Naive thymus-derived CD8-positive, alpha-beta T cell (primary cell): ENCODE measurements at regions not wholly inside any gene's neighbourhood (a gene's known extent, or its start where the extent isn't known, plus 50 kb on each side); places are given as distances from the start of the nearest gene placed in this dataset.

Source experiments
- ATAC-seq, 2 donors: fragments of 150-1000 bp; cut with Tn5 transposase in 1 of 2; sonication (Bioruptor Pico), chemical (Tn5 transposase) in 1 of 2; 1 replicate in 1 of 2; 2 replicates in 1 of 2; pipeline ENCODE4 v1.10.0; 2021; ENCODE audit warnings: mild to moderate bottlenecking in 2 of 2, moderate library complexity in 2 of 2
- POLR2A ChIA-PET: fragments of 350-600 bp; sonication (Branson Sonifier 250); formaldehyde crosslinking; loops from one replicate; lab custom pipeline; 2021; ENCODE audit warnings: antibody characterized with exemption; lab: Charles Lee
- DNase-seq, 10 donors: peaks; one replicate each; pipeline versions ENCODE4 v3.0.0 to v3.0.0-alpha.2; 2020 to 2022
- H3K27ac Mint-ChIP-seq, 10 donors: one replicate each; pipeline ENCODE4 v1.8.0; 2020 to 2022; ENCODE audit warnings: mild to moderate bottlenecking in 10 of 10, mixed read lengths in 10 of 10, moderate library complexity in 4 of 10, inconsistent platforms in 1 of 10
- H3K27me3 Mint-ChIP-seq, 5 donors: one replicate each; pipeline ENCODE4 v1.8.0; 2021 to 2022; ENCODE audit warnings: mixed read lengths in 5 of 5
- H3K36me3 Mint-ChIP-seq, 3 donors: one replicate each; pipeline ENCODE4 v1.8.0; 2020 to 2022; ENCODE audit warnings: mixed read lengths in 3 of 3, mild to moderate bottlenecking in 2 of 3, inconsistent platforms in 1 of 3
- H3K4me1 Mint-ChIP-seq, 4 donors: one replicate each; pipeline ENCODE4 v1.8.0; 2021 to 2022; ENCODE audit warnings: mixed read lengths in 4 of 4
- H3K4me3 Mint-ChIP-seq, 10 donors: one replicate each; pipeline ENCODE4 v1.8.0; 2020 to 2022; ENCODE audit warnings: mild to moderate bottlenecking in 10 of 10, mixed read lengths in 10 of 10, moderate library complexity in 6 of 10, inconsistent platforms in 1 of 10
- H3K9me3 Mint-ChIP-seq, 9 donors: one replicate each; pipeline ENCODE4 v1.8.0; 2020 to 2022; ENCODE audit warnings: mixed read lengths in 9 of 9, mild to moderate bottlenecking in 3 of 9, inconsistent platforms in 1 of 9, moderate library complexity in 1 of 9

DNA sequence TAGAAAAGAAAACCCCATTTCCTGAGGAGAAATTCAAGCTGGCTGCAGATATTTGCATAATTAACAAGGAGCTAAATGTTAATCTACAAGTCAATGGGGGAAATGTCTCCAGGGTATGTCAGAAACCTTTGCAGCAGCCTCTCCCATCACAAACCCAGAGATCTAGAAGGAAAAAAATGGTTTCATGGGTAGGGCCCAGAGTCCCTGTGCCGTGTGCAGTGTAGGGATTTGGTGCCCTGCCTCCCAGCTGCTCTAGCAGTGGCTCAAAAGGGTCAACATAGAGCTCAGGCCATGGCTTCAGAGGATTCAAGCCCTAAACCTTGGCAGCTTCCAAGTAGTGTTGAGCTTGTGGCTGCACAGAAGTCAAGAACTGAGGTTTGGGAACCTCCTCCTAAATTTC is 290.2 kb upstream of the TMEFF2 start:
- Mint-ChIP-seq H3K27me3 (peaks cover 0 to 9% (median 0%) of the 10 kb centered on the region in 5 donors), H3K36me3 (no peaks in the 10 kb centered on the region), H3K4me3 (no peak overlapping the region), H3K9me3 (peaks cover 0 to 23% (median 3%) of the 10 kb centered on the region in 9 donors), H3K4me1 (no peaks in the 10 kb centered on the region), H3K27ac (no peak overlapping the region)
- POLR2A ChIA-PET, result no interaction called here
- DNase-seq, result no peak
- no peak for ATAC-seq

DNA sequence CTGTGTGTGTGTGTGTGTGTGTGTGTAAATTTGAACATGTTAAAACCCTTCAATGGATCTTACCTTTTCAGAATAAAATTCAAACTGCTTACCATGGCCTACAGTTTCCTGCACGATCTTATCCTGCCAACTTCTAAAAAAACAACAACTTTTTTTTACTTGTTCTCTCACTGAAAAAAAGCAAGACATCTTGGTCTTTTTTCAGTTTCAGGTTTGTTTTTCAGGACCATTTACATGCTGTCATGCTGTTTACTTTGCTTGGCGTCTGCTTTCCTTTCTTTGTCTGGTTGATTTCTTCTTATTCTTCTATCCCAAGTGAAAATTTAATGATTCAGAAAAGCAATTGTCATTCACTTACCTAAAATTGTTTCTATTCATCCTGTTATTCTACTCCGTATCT is 286.3 kb upstream of the TMEFF2 start:
- H3K4me1 Mint-ChIP-seq, result no peaks in the 10 kb centered on the region
- H3K4me3 Mint-ChIP-seq, result no peak overlapping the region
- H3K9me3 Mint-ChIP-seq, result peaks cover 0 to 18% (median 0%) of the 10 kb centered on the region in 9 donors
- no peaks in the 10 kb centered on the region for H3K36me3 Mint-ChIP-seq
- peaks cover 0 to 6% (median 0%) of the 10 kb centered on the region in 5 donors for H3K27me3 Mint-ChIP-seq
- no peak overlapping the region for H3K27ac Mint-ChIP-seq
- no peak for DNase-seq
- ATAC-seq, result no peak
- POLR2A ChIA-PET, result no interaction called here

DNA sequence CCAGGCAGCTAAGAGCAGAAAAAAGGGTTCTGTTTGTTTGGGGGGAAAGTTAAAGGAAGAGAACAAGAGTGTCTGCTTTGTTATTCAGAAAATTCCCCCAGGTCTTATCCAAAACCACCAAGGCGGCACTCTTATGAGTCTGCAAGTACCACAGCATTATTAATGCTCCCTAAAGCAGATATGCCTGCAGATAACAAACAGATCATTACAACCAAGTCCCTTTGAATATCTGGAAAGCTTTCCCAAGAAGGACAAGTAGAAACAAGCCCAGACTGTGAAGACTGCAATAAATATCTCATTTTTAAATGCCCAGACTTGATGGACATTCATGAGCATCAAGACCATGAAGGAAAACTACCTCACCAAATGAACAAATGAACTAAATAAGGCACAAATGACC is 278.6 kb upstream of the TMEFF2 start:
- H3K9me3 Mint-ChIP-seq, result peaks cover 4 to 28% (median 11%) of the 10 kb centered on the region in 9 donors
- POLR2A ChIA-PET, result no interaction called here
- H3K27ac Mint-ChIP-seq, result no peak overlapping the region
- no peaks in the 10 kb centered on the region for H3K27me3 Mint-ChIP-seq
- H3K4me1 Mint-ChIP-seq, result no peaks in the 10 kb centered on the region
- H3K36me3 Mint-ChIP-seq, result peaks cover 0 to 4% (median 0%) of the 10 kb centered on the region in 3 donors
- ATAC-seq, result no peak
- no peak for DNase-seq
- no peak overlapping the region for H3K4me3 Mint-ChIP-seq

- ATAC-seq (no peak), DNase-seq (no peak)
- POLR2A ChIA-PET, result no interaction called here
- no peaks in the 10 kb centered on the region for H3K4me1 Mint-ChIP-seq
- no peaks in the 10 kb centered on the region for H3K27me3 Mint-ChIP-seq
- H3K9me3 Mint-ChIP-seq, result peaks cover 4 to 28% (median 11%) of the 10 kb centered on the region in 9 donors
- H3K36me3 Mint-ChIP-seq, result peaks cover 0 to 4% (median 0%) of the 10 kb centered on the region in 3 donors
- no peak overlapping the region for H3K4me3 Mint-ChIP-seq
- H3K27ac Mint-ChIP-seq, result no peak overlapping the region
Measured at GRCh38 chr2:192471982-192472381, 277.2 kb upstream of the TMEFF2 start.

DNA sequence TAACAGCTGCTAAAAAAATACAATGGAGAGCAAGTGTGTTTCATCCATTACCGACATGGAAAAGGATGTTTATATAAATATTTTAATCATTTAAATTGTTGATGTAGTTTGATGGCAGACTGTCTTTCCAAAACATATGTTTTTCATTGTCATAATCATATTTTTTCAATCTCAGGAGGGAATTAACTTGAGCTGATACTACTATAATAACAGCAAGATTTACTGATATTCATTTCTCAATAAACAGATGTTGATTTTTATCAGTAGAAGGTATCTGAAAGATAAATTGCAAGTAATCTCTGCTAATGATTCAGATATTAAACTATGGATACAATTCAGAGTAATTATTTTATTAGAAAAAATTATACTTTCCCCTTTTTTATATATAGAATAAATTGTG is 274.9 kb upstream of the TMEFF2 start:
- Mint-ChIP-seq H3K27me3 (no peaks in the 10 kb centered on the region), H3K4me1 (no peaks in the 10 kb centered on the region), H3K27ac (no peak overlapping the region), H3K9me3 (peaks cover 3 to 28% (median 11%) of the 10 kb centered on the region in 9 donors), H3K4me3 (no peak overlapping the region), H3K36me3 (peaks cover 0 to 4% (median 0%) of the 10 kb centered on the region in 3 donors)
- DNase-seq, result no peak
- POLR2A ChIA-PET, result no interaction called here
- ATAC-seq, result no peak

DNA sequence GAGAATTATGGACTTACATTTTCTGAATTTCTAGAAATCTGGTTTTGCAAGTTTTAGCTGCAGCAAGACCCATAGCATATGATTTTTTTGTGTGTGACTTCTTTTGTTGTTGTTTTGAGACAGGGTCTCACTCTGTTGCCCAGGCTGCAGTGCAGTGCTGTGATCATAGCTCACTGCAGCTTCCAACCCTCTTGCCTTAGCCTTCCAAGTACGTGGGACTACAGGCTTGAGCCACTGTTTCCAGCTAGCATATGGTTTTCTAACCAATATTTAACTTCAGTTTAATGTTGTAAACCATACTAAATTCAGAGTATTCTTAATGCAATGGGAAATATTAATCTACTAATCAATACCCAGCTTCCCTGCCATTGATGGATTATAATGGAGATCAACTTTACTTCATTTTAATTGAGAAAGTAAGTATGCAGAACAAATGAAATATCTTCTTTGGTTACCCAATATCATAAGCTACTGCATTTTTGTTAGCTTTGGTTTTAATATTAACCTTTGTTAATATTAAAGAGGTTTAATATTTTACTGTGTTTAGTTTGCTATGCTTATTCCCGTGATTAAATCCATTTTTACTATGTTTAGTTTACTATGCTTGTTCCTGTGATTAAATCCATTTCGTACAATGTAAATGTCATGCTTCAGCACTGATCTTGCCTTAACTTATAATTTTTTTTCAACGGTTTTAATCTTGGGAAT is 273.4 kb upstream of the TMEFF2 start:
- ATAC-seq (no peak), DNase-seq (no peak)
- peaks cover 0 to 4% (median 0%) of the 10 kb centered on the region in 3 donors for H3K36me3 Mint-ChIP-seq
- no peaks in the 10 kb centered on the region for H3K4me1 Mint-ChIP-seq
- POLR2A ChIA-PET, result no interaction called here
- H3K27ac Mint-ChIP-seq, result no peak overlapping the region
- H3K9me3 Mint-ChIP-seq, result peaks cover 0 to 13% (median 1%) of the 10 kb centered on the region in 9 donors
- H3K4me3 Mint-ChIP-seq, result no peak overlapping the region
- H3K27me3 Mint-ChIP-seq, result no peaks in the 10 kb centered on the region

GRCh38 chr2:192465141-192465540 is 270.4 kb upstream of the TMEFF2 start:
- ATAC-seq (no peak), DNase-seq (no peak)
- Mint-ChIP-seq H3K4me3 (no peak overlapping the region), H3K36me3 (no peaks in the 10 kb centered on the region), H3K4me1 (no peaks in the 10 kb centered on the region), H3K9me3 (peaks cover 0 to 7% (median 0%) of the 10 kb centered on the region in 9 donors), H3K27ac (no peak overlapping the region), H3K27me3 (peaks cover 0 to 1% (median 0%) of the 10 kb centered on the region in 5 donors)
- POLR2A ChIA-PET, result no interaction called here

DNA sequence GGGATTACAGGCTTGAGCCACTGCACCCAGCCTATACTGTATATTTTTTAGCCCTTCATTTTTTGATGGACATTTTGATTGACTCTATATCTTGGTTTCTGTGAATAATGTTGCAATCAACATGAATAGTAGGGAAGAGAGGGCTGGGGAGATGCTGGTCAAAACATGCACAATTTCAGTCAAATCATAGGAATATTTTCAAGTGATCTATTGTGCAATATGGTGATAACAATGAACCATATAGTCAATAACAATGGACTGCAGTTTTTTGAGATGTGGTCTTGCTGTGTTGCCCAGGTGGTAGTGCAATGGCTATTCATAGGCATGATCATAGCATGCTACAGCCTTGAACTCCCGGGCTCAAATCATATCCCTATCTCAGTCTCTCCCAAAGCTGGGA is 264.7 kb upstream of the TMEFF2 start:
- no peak for ATAC-seq
- Mint-ChIP-seq H3K27ac (no peak overlapping the region), H3K9me3 (peaks cover 0 to 3% (median 0%) of the 10 kb centered on the region in 9 donors), H3K27me3 (peaks cover 0 to 1% (median 0%) of the 10 kb centered on the region in 5 donors), H3K4me1 (no peaks in the 10 kb centered on the region), H3K36me3 (no peaks in the 10 kb centered on the region), H3K4me3 (no peak overlapping the region)
- POLR2A ChIA-PET, result no interaction called here
- no peak for DNase-seq

DNA sequence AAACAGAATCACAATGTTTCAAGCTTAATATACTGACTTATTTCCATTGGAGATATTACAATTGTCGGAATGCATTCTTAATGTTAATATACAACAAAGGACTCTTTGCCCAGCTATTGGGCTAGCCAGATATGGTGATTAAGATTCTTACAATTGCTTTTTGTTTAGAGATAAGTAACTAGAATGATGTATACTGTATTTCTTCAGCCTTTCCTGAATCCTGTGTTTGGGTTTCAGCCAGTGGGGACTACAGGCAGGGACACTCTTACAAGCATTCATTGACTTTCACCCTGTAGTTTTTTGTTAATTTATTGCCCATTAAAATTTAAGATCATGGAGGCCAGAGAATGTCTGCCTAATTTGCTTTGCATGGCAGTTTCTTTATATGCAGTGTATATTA is 254.1 kb upstream of the TMEFF2 start:
- Mint-ChIP-seq H3K9me3 (peaks cover 0 to 9% (median 0%) of the 10 kb centered on the region in 9 donors), H3K4me1 (no peaks in the 10 kb centered on the region), H3K36me3 (no peaks in the 10 kb centered on the region), H3K27ac (no peak overlapping the region), H3K27me3 (peaks cover 0 to 12% (median 0%) of the 10 kb centered on the region in 5 donors), H3K4me3 (no peak overlapping the region)
- no peak for ATAC-seq
- POLR2A ChIA-PET, result no interaction called here
- DNase-seq, result no peak

- Mint-ChIP-seq H3K36me3 (no peaks in the 10 kb centered on the region), H3K9me3 (peaks cover 0 to 3% (median 0%) of the 10 kb centered on the region in 9 donors), H3K27ac (no peak overlapping the region), H3K4me1 (no peaks in the 10 kb centered on the region), H3K27me3 (peaks cover 0 to 1% (median 0%) of the 10 kb centered on the region in 5 donors), H3K4me3 (no peak overlapping the region)
- ATAC-seq, result no peak
- no peak for DNase-seq
- POLR2A ChIA-PET, result no interaction called here
Measured at GRCh38 chr2:192444286-192444838, 249.6 kb upstream of the TMEFF2 start.

DNA sequence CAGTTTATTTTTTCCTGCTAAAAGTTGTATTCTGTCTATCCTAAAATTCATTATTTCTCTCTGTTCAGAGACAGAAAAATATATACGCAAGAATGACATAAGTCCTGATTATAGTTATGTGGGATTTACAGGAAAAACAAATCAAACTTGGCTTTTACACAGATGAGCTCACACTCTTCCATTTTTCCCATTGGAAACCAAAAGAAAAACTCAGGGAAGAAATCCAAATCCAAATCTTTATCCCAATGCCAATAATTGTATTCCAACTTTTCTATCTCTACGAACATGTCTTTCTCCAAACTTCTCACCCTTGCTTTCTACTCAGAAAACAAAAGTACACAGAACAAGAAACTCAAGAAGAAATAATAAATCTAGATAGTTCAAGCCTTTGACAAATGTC is 249.1 kb upstream of the TMEFF2 start:
- Mint-ChIP-seq H3K27me3 (no peaks in the 10 kb centered on the region), H3K27ac (no peak overlapping the region), H3K4me1 (no peaks in the 10 kb centered on the region), H3K9me3 (peaks cover 0 to 3% (median 0%) of the 10 kb centered on the region in 9 donors), H3K36me3 (no peaks in the 10 kb centered on the region), H3K4me3 (no peak overlapping the region)
- no peak for DNase-seq
- POLR2A ChIA-PET, result no interaction called here
- ATAC-seq, result no peak

DNA sequence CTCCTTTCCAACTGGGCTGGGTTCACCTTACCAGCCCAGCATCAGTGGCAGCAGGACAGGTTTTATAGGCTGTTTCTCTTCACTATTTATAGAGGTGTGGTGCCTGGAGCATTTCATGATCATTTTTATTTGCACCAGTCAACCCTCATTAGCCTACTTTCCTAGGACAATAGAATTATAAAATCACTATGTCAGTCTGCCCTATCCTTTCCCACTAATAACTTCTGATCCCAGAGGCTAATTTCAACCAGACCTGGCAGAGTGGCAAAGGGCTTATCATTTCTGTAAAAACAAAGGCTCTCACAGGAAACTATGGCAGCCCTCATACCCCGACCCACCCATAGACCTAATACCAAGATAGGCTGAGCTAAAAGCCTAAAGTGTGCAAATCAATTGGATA is 243.5 kb upstream of the TMEFF2 start:
- H3K4me1 Mint-ChIP-seq, result no peaks in the 10 kb centered on the region
- POLR2A ChIA-PET, result no interaction called here
- no peak overlapping the region for H3K27ac Mint-ChIP-seq
- no peaks in the 10 kb centered on the region for H3K27me3 Mint-ChIP-seq
- DNase-seq (no peak), ATAC-seq (no peak)
- no peaks in the 10 kb centered on the region for H3K36me3 Mint-ChIP-seq
- H3K9me3 Mint-ChIP-seq, result peaks cover 0 to 3% (median 0%) of the 10 kb centered on the region in 9 donors
- H3K4me3 Mint-ChIP-seq, result no peak overlapping the region

- DNase-seq, result no peak
- no peaks in the 10 kb centered on the region for H3K4me1 Mint-ChIP-seq
Measured at GRCh38 chr2:192437653-192438052, 242.9 kb upstream of the TMEFF2 start.

More at GRCh38 chr2:192437653-192438052, 242.9 kb upstream of the TMEFF2 start:
- Mint-ChIP-seq H3K4me3 (no peak overlapping the region), H3K27ac (no peak overlapping the region), H3K9me3 (peaks cover 0 to 3% (median 0%) of the 10 kb centered on the region in 9 donors), H3K27me3 (no peaks in the 10 kb centered on the region), H3K36me3 (no peaks in the 10 kb centered on the region)
- ATAC-seq, result no peak
- POLR2A ChIA-PET, result no interaction called here
